ENCODE measurements at regions not wholly inside any gene's neighbourhood (a gene's known extent, or its start where the extent isn't known, plus 50 kb on each side); places are given as distances from the start of the nearest gene placed in this dataset.
A peak's percentile ranks its signal among the peaks of the same experiment; 100 is the strongest.

DNA sequence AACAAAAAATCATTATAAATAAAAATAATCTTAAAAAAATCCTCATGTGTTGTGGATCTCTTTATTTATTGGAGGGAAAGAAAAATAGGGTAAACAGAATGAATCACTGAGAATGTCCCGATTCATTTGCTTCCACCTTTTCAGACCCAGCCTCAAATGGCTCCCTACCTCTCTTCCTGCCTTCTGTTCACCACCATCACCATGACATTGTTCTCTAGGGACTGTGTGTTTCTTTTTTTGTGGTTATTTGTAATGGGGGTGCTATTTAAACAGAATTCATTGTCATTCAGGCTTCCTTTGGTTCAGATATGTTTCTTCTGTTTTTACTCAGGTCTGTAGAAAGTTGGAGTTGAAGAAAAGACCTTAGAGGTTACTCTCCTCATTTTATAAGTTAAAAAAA lies 198.2 kb downstream of the KIF4B start:
- no peak for DNase-seq

DNA sequence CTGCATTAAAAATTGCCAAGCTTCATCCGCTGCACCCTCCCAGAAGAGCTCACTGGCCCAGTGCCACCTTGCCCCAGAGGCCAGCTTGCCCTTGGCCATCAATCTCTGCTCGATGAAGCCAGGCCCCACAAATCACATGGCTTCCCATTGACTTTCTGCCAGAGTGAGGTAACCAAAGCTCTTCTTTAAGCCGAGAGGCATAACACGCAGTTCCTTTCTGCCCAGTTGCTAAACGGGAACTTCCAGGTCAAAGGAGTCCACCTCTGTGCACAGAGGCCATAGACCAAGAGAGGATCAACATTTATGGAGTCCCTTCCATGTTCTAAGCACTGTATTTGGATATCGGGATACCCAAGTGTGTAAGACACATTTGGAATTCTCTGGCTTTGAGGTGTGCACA lies 208.8 kb downstream of the KIF4B start:
- no peak for DNase-seq

DNA sequence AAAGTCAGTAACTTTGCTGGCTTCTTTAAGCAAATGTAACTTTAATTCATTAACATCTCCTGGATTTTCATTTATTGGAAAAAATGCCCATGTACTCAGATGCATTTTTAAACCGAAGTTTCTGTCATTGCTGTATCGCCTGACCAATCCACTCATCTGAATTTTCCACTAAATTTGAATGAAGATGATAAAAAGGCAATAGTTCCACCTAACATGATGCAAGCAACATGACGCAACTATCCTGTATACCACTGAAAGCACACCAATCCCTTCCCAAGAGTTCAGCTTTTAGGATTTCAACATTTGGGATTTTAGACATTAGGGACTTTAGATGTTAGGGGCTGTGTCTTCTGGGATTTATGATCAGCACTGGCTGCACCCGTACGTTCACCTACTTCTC lies 215.6 kb downstream of the KIF4B start:
- DNase-seq, result no peak

DNA sequence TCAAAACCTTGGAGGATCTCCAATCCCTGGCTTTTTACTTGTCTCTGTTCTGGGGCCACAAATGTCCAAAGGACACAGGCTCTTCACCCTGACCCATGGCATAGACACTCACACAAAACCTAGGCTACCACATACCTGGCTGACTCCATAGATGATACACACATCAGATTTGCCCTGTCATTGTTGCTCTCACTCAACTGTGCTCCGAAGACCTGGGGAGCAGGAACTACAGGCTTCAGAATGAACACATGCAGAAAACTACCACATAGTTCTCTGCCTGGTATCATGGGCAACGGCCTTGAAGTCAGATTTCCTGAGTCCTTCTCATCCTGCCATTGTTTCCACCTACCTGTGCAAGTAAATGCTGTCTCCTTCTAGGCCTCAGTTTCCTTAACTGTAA lies 226.2 kb downstream of the KIF4B start:
- DNase-seq, result no peak

DNA sequence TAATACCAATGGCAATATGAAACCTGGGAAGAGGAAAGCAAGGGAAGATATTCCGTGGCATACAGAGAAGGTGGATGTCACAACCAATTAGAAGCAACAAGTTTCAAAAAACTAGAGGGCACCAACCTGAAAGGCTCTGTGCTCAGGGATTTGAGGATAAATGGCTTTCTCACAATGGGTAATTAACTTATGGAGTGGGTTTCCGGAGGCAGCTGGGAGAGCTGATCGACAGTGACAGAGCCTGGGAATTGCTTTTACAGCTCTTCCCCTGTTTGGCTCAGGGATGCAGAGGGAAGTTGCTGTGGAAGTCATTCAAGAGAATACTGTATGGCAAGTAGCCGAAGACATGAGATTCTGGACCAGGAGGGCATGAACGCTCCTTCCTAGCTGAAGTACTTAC lies 237.0 kb downstream of the KIF4B start:
- no peak for DNase-seq

DNA sequence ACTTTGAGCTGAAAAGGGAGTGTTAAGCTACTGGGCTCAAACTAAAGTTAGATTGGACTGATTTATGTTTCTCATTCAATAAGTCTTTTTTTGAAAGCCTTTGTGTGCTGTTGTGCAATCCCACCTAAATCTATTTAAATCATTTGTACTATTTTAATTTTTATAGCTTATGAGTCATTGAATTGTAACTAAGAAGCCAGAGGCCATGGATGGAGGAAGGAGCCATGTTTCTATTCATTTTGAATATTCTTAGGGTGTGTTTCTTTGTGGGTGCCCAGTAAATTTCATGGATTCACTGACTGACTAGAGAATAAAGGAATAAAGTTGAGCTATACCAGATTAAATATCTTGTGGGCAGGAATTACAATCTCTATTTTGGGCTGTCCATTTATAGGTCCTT lies 238.5 kb downstream of the KIF4B start:
- no peak for DNase-seq

DNA sequence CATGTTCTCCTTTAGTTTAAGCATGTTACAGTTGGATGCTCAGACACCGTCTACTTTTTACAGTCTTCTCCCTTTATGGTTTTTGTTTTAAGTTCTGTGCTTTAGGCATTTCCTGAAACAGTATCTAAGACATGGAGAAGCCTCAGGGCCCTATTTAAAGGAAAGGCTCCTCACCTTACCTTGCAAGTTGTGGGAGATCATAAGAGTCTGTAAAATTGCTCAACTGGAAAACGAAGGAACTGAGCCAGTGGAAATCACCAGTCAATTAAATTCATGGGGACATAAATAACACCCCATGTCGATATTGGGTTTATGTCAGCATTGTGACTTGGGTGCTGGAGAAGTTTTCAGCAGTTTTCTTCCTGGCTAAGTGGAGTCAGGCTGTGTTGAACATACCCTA lies 239.2 kb downstream of the KIF4B start:
- DNase-seq, result no peak

DNA sequence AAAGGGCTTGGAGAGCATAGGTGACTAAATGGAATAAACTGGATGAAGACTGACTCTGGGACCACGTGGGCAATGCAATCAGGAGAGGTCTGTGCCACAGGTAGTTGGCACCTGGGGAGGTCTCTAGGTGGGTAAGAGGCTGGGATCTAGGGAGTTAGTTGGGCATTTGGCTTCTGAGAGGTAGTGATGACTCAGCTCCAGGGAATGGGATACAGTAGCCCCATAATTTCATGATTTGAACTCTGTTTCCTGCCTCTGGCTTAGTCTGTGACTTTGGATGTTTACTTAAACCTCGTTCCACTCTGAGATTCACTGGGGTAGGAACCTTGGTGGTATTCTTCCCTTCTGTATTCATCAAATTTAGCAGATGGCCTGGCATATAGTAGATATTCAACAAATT lies 240.8 kb downstream of the KIF4B start:
- DNase-seq, result no peak

DNA sequence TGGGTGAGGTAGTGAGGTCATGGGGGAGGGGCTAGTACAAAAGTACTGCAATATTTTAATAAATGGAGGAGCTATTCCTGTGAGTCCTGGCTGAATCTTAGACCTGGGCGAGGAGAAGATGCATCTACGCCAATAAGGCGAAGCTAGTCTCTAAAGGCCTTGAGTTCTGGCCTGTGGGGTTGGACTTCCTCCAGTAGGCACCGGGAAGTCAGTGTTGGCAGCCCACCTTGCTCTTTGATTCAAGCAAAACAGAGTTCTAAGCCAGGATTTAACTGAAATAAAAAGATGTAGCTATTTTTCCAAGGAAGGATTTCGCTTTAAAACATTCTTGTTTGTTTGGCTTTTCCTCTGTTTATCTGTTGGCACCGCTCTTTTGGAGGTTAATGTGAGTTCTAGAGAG lies 244.6 kb downstream of the KIF4B start:
- DNase-seq, result no peak

DNA sequence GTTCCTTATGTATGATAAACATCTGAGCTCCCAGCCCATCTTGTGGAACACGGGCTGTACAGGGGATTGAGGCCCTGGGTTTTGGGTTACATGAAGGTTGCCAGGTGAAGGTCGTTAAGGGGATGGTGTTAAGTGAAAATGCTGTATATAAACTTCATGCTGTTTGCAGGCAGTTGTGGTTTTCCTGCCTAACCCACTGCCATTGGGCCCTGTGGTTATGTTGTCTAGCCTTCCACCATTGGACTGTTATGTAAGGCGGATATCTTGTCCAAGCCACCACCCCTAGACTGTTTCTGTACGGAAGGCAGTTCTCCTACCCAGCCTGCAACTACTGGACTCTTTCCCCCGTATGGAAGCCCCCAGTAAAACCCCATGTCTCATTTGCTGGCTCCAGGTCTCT lies 246.1 kb downstream of the KIF4B start:
- DNase-seq, result peak; percentile 75

DNA sequence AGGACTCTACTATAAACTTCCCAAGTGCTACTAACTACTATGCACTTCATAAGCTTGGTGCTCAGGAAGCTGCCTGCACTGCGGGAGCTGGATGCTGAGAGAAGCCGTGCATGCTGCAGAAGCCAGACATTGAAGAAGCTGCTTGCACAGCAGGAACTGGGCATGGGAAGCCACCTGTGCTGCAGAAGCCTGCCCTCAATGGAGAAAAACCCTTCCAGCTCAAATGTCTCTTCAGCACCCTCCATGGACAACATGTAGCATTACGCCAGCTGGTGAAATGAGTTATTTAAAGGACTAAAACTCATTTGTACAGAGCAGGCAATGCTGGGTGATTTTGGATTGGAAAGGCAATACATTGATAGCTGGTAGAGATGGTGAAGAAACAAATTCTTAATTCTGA lies 247.2 kb downstream of the KIF4B start:
- peak; percentile 59 for DNase-seq

DNA sequence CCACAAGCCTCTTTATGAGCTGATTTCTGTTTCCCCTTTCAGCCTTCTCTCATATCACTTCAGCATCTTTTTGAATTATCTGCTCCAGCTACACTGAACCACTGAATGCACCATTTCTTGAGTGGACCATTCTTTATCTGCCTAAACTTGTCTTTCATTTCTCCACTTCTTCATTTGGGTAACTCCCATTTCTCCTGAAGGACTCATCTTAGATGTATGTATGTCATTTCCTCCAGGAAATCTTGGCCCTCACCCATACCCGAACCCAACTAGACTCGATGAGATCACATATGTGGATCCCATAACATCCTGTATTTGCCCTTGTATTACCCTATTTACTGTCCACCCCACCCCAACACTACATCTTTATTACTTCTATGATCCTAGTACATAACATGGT lies 249.8 kb downstream of the KIF4B start:
- no peak for DNase-seq

DNA sequence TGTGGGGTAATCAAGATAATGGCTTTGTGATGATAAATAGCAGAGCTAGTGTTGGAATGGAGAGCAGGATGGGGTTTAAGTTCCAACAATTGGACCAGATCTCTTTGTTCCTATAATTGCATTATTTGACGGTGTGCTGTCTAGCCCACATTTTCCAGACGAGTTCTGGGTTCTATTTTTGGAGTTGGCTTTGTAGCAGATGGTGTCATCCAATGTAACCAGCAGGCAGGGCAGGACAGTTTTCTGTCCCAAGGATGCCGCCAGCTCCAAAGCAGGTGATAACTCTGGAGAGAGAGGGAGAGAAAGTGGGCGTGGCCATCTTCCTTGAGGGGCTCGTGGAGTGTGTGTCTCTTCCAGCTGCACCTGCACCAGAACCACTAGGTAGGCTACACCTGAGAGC lies 251.3 kb downstream of the KIF4B start:
- DNase-seq, result no peak

DNA sequence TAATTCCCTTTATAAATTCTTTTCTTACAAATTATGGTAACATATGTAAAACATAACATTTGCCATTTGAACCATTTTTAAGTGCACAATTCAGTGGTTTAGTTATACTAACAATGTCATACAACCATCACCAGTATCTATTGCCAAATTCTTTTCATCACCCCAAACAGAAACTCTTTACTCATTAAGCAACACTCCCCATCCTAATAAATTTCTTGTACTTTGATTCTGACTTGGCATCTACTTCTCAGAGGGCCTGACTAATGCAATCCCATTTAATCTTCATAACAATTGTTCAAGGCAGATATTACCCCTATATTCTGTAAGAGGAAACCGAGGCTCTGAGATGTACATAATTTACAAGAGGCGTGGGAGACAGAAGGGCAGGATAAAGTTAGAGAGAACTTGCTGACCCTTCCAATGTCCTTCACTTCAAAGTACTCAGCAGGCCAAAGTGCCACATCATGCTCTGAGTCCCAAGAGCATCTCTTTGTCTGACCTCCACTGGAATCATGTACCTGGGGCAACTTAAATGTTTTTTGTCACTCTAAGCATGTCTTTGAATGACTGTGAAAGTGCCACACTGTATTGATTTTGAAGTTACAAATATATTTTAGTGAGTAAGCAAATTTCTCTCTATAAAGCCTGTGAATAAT lies 255.3 kb downstream of the KIF4B start:
- no peak for DNase-seq

DNA sequence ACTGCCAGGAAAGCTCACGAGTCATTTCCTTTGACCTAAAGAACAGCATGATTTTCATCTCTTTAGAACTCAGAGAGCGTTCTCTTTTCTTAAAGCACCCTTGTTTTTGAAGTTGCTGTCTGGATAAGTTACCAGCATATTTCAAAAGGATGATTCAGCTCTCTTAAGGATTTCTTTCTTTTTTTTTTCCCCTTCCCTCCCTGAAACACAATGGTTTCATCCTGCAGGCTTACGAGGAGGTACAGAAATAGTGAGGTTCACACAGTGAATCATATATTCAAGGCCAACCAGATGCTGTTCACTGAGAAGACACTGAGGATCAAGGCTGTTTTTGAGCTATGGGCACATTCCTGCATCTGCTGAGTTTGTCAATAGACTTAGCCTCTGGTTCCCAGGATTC lies 257.2 kb downstream of the KIF4B start:
- no peak for DNase-seq

DNA sequence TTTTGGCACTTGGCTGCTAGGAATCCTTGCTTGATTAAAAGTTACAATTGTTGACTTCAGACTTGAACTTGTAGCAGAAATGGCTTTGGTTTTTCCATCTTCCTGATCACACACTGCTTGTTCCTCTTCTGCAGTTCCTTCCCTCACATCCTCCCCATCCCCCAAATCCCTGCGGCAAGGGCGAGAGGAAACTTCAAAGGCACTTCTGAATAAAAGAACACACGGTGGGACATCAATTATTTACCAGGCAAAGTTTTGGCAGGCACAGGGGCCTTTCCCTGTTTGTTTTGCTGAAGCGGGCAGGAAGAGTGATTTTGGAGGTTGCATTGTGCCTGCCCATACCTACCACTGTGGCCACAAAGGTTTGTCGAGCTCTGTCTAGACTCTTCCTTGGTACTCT lies 260.9 kb downstream of the KIF4B start:
- no peak for DNase-seq

DNA sequence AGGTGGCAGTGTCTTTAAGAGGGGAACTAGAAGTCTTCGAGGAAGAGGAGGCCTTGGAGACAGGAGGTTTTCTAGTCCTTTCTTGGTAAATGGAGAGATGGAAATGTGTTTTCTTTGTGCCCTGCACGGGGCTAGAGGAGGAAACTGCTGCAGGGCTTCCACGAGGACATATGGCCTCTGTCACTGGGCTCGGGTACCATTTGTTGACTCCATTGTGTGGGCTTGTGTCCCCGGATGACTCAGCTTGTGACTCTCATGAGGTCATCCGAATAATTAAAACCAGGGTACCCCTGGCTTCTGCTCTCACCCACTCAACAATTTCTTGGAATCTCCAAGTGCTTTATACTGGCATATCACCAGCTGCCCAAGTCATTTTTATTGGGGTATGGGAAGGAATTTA lies 261.7 kb downstream of the KIF4B start:
- DNase-seq, result no peak

DNA sequence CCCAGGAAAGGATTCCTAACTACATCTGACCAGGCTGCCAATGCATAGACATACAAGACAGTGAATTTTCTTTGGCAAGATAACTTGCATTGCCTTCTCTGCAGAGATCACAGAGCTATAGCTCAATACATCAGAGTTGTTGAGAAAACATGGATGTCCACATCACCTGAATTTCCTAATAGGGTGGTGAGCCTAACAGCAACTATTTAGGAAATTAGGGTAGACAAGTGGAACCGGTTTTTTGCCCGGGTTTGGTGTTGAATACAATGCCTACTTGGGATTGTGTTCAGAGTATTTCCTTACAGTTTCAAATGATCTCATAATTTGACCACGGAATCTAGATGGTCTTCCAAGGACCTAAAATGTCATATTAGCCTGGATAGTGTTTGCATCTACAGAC lies 262.7 kb downstream of the KIF4B start:
- no peak for DNase-seq

DNA sequence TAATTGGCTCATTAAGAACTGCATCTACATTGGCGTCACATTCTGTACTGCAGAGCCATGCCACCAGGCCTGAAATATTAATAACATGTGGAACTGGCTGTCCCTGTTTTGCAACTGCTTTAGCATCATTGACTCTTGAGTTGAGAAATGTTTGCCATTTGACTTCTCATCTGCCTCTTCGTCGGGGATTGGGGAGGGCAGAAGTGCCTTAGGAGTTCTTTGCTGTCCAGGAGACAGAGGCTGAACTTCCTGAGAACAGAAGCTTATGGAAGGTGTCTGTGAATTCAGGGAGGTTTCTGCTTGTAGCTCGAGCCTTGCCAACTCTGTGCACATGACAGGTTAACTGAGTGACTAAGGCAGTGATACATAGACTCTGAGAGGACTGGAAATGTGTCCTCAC lies 265.0 kb downstream of the KIF4B start:
- no peak for DNase-seq

DNA sequence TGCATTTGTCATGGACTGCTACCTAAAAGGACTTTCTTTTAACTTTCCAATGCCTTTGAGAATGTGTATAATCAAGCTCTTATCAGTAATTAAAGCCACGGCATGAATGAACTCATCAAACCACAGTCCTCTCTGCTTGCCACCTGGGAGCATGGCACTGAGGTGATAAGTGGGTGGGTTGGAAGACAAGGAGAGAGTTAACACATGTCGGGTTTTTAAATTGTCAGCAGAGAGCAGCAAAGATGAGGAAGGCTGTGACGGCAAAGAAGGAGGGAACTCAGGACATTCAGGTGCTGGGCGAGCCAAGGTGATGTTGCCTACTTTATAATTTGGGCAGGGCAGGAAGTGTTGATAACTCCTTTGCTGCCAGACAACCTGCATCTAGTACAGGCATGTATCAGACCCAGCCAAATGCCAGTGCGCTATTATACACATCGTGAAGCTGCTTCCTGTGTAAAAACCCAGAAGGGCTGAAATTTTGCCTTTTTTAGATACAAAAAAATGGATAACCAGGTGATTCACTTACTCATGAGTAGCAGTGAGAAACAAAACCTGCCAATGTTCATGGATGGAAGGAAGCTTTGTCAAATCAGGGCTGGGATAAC lies 269.1 kb downstream of the KIF4B start:
- DNase-seq, result no peak

DNA sequence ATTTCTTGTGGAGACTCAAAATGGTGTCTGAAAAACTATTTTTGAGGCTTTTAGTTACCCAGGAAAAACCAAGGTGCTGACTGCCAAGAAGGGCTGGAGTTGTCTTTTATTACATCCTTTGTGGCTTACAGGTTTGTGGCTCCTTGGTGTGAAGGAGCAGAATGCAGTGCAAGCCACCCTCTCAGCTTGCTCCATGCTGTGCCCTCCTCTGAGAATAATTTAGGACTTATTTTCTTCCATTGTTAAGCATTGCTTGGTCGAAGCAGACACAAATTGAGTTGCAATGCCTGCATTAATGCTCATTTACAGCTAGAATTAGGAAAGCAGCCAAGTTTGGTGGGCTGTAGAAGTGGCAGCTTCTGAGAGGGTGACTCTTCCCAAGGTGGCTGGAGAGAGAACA lies 272.2 kb downstream of the KIF4B start:
- no peak for DNase-seq

DNA sequence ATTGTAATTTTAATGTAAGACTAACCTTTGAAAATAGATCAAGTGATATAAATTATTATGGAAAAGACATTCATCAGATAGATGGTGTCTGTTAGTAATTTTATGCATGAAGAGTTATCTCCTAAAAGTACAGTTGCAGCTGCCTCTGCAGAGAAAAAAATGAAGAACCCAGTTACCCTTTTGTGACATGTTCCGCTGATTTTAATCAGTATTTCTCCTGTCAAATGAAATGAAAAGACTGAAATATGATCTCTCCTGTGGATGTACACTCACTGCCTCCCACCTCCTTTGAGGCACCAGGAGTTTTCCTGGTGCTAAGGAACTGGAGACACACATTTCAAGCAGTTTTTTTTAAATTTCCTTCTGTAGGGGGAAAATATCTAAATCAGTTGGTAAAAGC lies 277.4 kb downstream of the KIF4B start:
- no peak for DNase-seq

DNA sequence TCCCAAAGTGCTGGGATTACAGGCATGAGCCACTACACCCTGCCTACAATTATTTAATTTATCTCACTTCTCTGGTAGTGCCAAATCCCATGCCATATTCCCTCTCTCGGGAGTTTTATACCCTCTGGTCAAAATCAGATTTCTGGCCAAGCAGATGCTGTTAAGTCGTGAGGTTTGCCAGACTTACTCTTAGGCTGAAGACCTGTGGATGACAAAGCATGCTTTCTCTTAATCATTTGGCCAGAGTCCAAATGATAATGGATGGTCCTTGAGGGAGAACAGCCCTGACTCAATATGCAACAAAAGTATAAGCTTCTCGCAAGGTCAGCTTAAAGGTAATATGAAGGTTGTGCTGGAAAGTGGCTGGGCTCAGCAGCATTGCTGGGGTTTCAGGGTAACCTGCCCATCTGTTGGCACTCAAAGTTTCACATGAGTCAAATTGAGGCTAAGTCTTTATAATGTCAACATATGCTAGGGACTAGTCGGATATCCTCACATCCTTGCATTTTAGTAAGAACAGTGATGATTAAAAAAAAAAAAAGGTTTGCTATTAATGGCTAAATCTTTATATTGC lies 280.1 kb downstream of the KIF4B start:
- DNase-seq, result no peak

DNA sequence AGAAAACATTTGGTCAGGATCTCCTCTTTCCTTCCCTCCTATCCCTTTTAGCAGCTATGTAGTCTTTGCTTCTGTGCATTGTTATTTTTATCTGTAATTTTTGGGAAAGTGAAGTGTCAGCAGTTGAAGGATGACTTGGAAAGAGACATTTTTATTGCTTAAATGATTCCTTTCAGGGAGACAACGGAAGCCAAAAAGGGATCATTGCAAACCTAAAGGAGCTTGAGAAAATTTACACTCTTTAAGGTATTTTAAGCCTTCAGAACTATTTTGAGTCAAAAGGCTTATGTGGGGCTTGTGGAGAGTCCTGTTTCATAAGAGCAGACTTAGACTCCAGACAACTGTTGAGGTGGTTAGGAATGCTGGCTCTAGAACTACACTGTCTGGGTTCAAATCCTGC lies 281.6 kb downstream of the KIF4B start:
- DNase-seq, result no peak

DNA sequence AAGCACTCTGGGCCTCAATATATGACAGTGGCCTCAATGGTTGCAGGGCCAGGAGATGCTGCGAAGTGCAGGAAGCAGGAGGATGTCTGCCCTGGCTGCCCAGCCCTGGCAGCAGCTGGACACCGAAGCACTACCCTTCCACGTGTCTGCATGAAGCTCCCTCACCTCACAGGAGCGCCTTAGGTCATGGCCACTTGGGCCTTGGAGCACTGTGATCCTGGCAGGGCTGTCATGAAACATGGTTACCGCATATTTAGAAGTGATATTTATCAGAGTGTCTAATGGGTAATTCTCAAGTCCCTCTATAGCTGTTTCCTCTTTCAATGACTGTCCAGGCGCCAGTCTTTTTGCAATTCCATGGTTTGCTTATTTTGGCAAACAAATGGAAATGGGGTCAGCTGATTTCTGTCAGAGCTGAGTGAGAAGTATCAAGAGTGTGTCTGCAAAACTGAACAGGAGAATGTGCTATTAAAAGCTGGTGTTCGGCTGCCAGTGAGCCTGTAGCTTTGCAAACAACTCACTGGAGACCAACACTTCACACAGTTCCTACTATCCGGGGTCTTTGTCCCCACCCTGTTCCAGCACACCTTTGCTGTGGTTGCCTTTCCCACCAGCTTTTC lies 285.9 kb downstream of the KIF4B start:
- DNase-seq, result peak; percentile 13

Measured in MV-4-11 (cell line).